ENCODE measurements at regions not wholly inside any gene's neighbourhood (a gene's known extent, or its start where the extent isn't known, plus 50 kb on each side); places are given as distances from the start of the nearest gene placed in this dataset.

DNA sequence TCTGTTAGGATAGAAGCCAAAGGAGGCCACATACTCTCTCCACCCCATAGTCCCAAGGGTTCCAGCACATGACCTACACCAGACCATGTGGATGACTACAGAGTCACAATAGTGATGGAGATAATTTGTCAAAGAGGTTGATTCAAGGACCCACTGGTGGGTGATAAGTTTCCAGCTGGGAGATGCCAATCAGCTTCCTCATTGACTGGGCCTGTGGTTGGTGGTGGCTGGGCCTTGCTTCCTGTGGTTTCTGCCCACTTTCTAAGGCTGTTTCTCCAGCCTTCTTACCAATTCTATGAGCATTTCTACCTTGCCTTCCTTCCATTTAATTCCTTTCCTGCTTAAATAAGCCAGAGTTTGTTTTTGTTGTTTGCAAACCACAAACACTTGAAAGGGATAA is 95.5 kb upstream of the CPEB2 start:
- no peak for TF ChIP-seq POLR2A (IDR thresholded peaks at IDR 0.05)
- TF ChIP-seq, protein P1, sequence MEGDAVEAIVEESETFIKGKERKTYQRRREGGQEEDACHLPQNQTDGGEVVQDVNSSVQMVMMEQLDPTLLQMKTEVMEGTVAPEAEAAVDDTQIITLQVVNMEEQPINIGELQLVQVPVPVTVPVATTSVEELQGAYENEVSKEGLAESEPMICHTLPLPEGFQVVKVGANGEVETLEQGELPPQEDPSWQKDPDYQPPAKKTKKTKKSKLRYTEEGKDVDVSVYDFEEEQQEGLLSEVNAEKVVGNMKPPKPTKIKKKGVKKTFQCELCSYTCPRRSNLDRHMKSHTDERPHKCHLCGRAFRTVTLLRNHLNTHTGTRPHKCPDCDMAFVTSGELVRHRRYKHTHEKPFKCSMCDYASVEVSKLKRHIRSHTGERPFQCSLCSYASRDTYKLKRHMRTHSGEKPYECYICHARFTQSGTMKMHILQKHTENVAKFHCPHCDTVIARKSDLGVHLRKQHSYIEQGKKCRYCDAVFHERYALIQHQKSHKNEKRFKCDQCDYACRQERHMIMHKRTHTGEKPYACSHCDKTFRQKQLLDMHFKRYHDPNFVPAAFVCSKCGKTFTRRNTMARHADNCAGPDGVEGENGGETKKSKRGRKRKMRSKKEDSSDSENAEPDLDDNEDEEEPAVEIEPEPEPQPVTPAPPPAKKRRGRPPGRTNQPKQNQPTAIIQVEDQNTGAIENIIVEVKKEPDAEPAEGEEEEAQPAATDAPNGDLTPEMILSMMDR (IDR thresholded peaks at IDR 0.05) = no peak
